Duodenal mucosa (tissue), 2 donors: ENCODE measurements at regions not wholly inside any gene's neighbourhood (a gene's known extent, or its start where the extent isn't known, plus 50 kb on each side); places are given as distances from the start of the nearest gene placed in this dataset.

Experiments
- H3K27ac ChIP-seq: one replicate; pipeline ENCODE4 v1.7.0; 2013; ENCODE audit warnings: low read depth, low read length
- H3K27me3 ChIP-seq, 2 donors: one replicate each; pipeline ENCODE4 v1.7.0; 2013; ENCODE audit warnings: low read length in 2 of 2, control low read depth in 1 of 2; ENCODE audit not compliant: insufficient read depth in 2 of 2, control insufficient read depth in 1 of 2
- H3K36me3 ChIP-seq, 2 donors: one replicate each; pipeline ENCODE4 v1.7.0; 2013; ENCODE audit warnings: low read length in 2 of 2, control low read depth in 1 of 2; ENCODE audit not compliant: insufficient read depth in 2 of 2, control insufficient read depth in 1 of 2
- H3K4me1 ChIP-seq, 2 donors: one replicate each; pipeline ENCODE4 v1.7.0; 2013; ENCODE audit warnings: low read length in 2 of 2, control low read depth in 1 of 2; ENCODE audit not compliant: insufficient read depth in 2 of 2, control insufficient read depth in 1 of 2
- H3K4me3 ChIP-seq, 2 donors: one replicate each; pipeline ENCODE4 v1.7.0; 2013; ENCODE audit warnings: low read length in 2 of 2, low read depth in 1 of 2
- H3K9ac ChIP-seq, 2 donors: one replicate each; pipeline ENCODE4 v1.7.0; 2013; ENCODE audit warnings: low read length in 2 of 2, low read depth in 1 of 2
- H3K9me3 ChIP-seq, 2 donors: one replicate each; pipeline ENCODE4 v1.7.0; 2013; ENCODE audit warnings: low read length in 2 of 2, control low read depth in 1 of 2; ENCODE audit not compliant: control insufficient read depth in 1 of 2

DNA sequence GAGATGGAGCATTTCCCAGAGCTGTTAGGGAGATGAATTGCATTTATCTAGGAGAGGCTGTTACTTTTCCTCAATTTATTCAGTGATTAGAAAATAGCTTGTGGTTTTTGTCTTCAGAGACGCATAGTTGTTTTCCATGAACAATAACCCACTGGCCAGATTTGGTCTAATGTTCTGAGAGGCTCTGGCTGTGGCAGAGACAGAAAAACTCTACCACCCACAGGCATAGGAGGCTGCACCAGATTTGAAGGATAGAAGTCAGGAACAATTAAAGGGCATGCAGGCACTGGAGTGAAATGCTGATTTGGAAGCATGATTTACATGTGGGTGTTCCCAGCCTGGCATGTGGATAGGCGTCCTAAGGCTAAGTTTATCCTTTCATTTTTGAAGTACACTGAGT, 143.5 kb downstream of the NFKBIZ start:
- no peak overlapping the region for H3K27ac ChIP-seq
- H3K36me3 ChIP-seq = no peaks in the 10 kb centered on the region

GRCh38 chr3:101994386-101994785, 145.1 kb downstream of the NFKBIZ start:
- no peak overlapping the region for H3K27ac ChIP-seq
- H3K9me3 ChIP-seq = no peaks in the 10 kb centered on the region
- no peak overlapping the region for H3K9ac ChIP-seq
- no peaks in the 10 kb centered on the region for H3K36me3 ChIP-seq
- no peak overlapping the region for H3K4me3 ChIP-seq
- no peaks in the 10 kb centered on the region for H3K27me3 ChIP-seq
- H3K4me1 ChIP-seq = no peaks in the 10 kb centered on the region

More for the DNA sequence above, 143.5 kb downstream of the NFKBIZ start:
- no peak overlapping the region for H3K4me3 ChIP-seq
- H3K27me3 ChIP-seq = no peaks in the 10 kb centered on the region
- peaks cover 0 to 6% of the 10 kb centered on the region in 2 donors for H3K4me1 ChIP-seq
- no peaks in the 10 kb centered on the region for H3K9me3 ChIP-seq
- H3K9ac ChIP-seq = no peak overlapping the region

DNA sequence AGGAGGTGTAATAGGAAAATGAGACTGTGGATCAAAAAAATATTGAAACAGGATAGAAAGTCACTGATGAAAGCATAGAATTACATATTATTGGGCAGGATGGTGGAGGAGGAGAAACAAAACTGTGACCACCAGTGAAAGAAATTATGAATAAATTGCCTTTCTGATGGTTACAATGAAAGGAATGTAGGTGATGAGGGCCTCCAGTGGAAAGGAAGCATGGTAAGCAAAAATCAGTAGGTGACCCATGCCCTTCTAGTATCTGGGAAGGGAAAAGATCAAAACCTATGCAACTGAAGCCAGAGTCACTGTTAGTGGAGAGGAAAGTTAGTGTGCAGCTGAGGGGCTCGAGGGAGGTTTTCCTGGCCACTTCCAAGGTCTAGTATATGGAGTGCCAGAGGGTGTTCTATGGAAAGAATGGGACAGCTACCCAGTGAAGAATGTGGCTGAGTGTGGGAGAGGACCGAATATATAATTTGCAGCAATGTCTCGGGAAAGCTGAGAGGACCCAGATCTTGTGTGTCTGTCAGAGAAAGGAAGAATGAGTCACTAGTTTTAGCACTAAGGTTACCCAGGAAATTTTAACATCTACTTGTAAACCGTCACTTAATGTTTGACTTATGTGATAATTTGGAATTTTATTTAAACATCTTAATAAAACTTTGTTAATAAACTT, 146.2 kb downstream of the NFKBIZ start:
- H3K4me1 ChIP-seq = no peaks in the 10 kb centered on the region
- no peak overlapping the region for H3K27ac ChIP-seq
- no peaks in the 10 kb centered on the region for H3K27me3 ChIP-seq
- H3K36me3 ChIP-seq = no peaks in the 10 kb centered on the region
- H3K4me3 ChIP-seq = no peak overlapping the region
- no peak overlapping the region for H3K9ac ChIP-seq
- H3K9me3 ChIP-seq = no peaks in the 10 kb centered on the region

- Histone ChIP-seq H3K9ac (no peak overlapping the region), H3K36me3 (no peaks in the 10 kb centered on the region), H3K4me3 (no peak overlapping the region), H3K9me3 (no peaks in the 10 kb centered on the region), H3K27ac (no peak overlapping the region), H3K27me3 (no peaks in the 10 kb centered on the region), H3K4me1 (no peaks in the 10 kb centered on the region)
Observed at GRCh38 chr3:101996832-101997231, 147.5 kb downstream of the NFKBIZ start.

GRCh38 chr3:101998256-101998926, 149.1 kb downstream of the NFKBIZ start:
- Histone ChIP-seq H3K4me3 (no peak overlapping the region), H3K27me3 (no peaks in the 10 kb centered on the region)

DNA sequence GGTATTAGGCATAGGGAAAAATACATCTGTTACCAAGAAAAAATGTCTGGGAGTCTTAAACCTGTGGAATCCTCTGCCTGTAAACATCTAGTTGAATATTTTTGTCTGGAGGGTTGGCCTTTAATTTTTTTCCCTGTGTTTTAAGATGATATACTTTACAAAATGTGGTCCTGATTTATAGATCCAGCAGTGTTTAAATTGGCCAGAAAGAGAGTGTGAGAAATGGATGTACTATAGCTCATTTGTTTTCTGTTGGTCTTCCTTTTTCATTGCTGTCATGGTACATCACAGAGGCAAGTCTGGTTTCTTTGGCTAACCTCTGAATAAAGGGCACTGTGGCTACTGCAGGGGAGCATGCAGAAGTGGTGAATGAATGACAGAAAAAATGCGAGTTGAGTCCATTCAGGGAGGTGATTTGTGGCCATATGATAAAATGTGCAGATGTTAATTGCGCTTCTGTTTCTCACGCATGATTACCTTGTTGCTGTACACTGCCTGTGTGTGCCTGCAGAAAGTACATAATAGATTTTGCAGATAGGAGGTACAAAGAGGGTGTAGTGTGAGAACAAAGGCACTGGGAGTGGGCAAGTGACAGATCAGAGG, 150.0 kb downstream of the NFKBIZ start:
- H3K4me1 ChIP-seq = no peaks in the 10 kb centered on the region
- H3K27ac ChIP-seq = no peak overlapping the region
- no peaks in the 10 kb centered on the region for H3K9me3 ChIP-seq
- no peak overlapping the region for H3K4me3 ChIP-seq
- no peak overlapping the region for H3K9ac ChIP-seq
- H3K36me3 ChIP-seq = no peaks in the 10 kb centered on the region
- H3K27me3 ChIP-seq = no peaks in the 10 kb centered on the region

More at GRCh38 chr3:101998256-101998926, 149.1 kb downstream of the NFKBIZ start:
- Histone ChIP-seq H3K9ac (no peak overlapping the region), H3K36me3 (no peaks in the 10 kb centered on the region), H3K27ac (no peak overlapping the region), H3K4me1 (no peaks in the 10 kb centered on the region), H3K9me3 (no peaks in the 10 kb centered on the region)

- Histone ChIP-seq H3K27ac (no peak overlapping the region), H3K9ac (no peak overlapping the region), H3K27me3 (no peaks in the 10 kb centered on the region), H3K4me3 (no peak overlapping the region), H3K9me3 (no peaks in the 10 kb centered on the region), H3K36me3 (no peaks in the 10 kb centered on the region), H3K4me1 (no peaks in the 10 kb centered on the region)
Observed at GRCh38 chr3:102000620-102001209, 151.4 kb downstream of the NFKBIZ start.

- H3K9ac ChIP-seq = no peak overlapping the region
- H3K9me3 ChIP-seq = no peaks in the 10 kb centered on the region
- no peak overlapping the region for H3K27ac ChIP-seq
- H3K27me3 ChIP-seq = no peaks in the 10 kb centered on the region
- H3K36me3 ChIP-seq = no peaks in the 10 kb centered on the region
- H3K4me3 ChIP-seq = no peak overlapping the region
- no peaks in the 10 kb centered on the region for H3K4me1 ChIP-seq
Observed at GRCh38 chr3:102002056-102002455, 152.7 kb downstream of the NFKBIZ start.

- no peak overlapping the region for H3K27ac ChIP-seq
- no peak overlapping the region for H3K4me3 ChIP-seq
- no peak overlapping the region for H3K9ac ChIP-seq
- H3K36me3 ChIP-seq = no peaks in the 10 kb centered on the region
- H3K27me3 ChIP-seq = no peaks in the 10 kb centered on the region
- H3K9me3 ChIP-seq = no peaks in the 10 kb centered on the region
- H3K4me1 ChIP-seq = no peaks in the 10 kb centered on the region
Observed at GRCh38 chr3:102004561-102004960, 155.2 kb downstream of the NFKBIZ start.

DNA sequence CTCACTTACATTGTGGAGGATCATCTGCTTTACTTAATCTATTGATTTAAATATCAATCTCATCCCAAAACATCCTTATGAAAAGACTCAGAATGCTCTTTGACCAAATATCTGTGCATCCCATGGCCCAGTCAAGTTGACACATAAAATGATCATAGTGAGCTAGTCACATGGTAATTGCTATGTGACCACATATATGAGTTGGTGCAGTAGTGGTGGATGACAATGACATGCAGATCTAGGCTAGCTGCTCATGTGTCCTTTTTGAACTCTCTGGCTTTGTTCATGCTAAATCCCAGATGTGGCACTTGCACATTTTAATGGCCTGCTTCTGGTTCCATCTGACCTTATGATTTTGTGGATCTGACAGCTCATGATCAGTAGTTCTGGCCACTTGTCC, 156.2 kb downstream of the NFKBIZ start:
- no peak overlapping the region for H3K9ac ChIP-seq
- no peaks in the 10 kb centered on the region for H3K4me1 ChIP-seq
- H3K4me3 ChIP-seq = no peak overlapping the region
- no peaks in the 10 kb centered on the region for H3K27me3 ChIP-seq
- H3K9me3 ChIP-seq = no peaks in the 10 kb centered on the region
- H3K27ac ChIP-seq = no peak overlapping the region
- H3K36me3 ChIP-seq = no peaks in the 10 kb centered on the region
